ENCODE measurements at regions not wholly inside any gene's neighbourhood (a gene's known extent, or its start where the extent isn't known, plus 50 kb on each side); places are given as distances from the start of the nearest gene placed in this dataset.

GRCh38 chr10:117788911-117789310 is 246.4 kb downstream of the EMX2 start:
- no peak for DNase-seq
- no peak overlapping the region for H3K9ac ChIP-seq (ENCODE audit: insufficient read depth, low read length, poor library complexity, severe bottlenecking)
- Mint-ChIP-seq H3K4me3 (no peak overlapping the region), H3K36me3 (no peaks in the 10 kb centered on the region), H3K4me1 (no peaks in the 10 kb centered on the region), H3K9me3 (no peaks in the 10 kb centered on the region), H3K27ac (no peak overlapping the region), H3K27me3 (ENCODE audit: low read depth in 3 of 3) (peaks cover 0 to 5% (median 3%) of the 10 kb centered on the region in 3 donors)
- H3K4me3 ChIP-seq (replicated peaks in 1 of 3; ENCODE audit: low read depth in 2 of 3, low read length in 3 of 3): no peak overlapping the region
- H3K9me3 ChIP-seq (replicated peaks in 1 of 2; ENCODE audit: control insufficient read depth in 1 of 2, insufficient read depth in 1 of 2, low read length in 2 of 2): no peaks in the 10 kb centered on the region
- no peaks in the 10 kb centered on the region for H3K79me2 ChIP-seq (ENCODE audit: insufficient read depth, low read length)
- no peaks in the 10 kb centered on the region for H3K36me3 ChIP-seq (replicated peaks in 1 of 2; ENCODE audit: control insufficient read depth in 1 of 2, insufficient read depth in 2 of 2, low read length in 2 of 2)
- no peak overlapping the region for H3K4me2 ChIP-seq (replicated peaks; ENCODE audit: extremely low read depth, low read length, poor library complexity, severe bottlenecking)
- TF ChIP-seq, protein P1, sequence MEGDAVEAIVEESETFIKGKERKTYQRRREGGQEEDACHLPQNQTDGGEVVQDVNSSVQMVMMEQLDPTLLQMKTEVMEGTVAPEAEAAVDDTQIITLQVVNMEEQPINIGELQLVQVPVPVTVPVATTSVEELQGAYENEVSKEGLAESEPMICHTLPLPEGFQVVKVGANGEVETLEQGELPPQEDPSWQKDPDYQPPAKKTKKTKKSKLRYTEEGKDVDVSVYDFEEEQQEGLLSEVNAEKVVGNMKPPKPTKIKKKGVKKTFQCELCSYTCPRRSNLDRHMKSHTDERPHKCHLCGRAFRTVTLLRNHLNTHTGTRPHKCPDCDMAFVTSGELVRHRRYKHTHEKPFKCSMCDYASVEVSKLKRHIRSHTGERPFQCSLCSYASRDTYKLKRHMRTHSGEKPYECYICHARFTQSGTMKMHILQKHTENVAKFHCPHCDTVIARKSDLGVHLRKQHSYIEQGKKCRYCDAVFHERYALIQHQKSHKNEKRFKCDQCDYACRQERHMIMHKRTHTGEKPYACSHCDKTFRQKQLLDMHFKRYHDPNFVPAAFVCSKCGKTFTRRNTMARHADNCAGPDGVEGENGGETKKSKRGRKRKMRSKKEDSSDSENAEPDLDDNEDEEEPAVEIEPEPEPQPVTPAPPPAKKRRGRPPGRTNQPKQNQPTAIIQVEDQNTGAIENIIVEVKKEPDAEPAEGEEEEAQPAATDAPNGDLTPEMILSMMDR (IDR thresholded peaks at IDR 0.05): no peak
- WGBS (ENCODE audit: insufficient coverage): 80% methylated on average over 1 of the region's 3 CpGs
- intact Hi-C loops (cut with micrococcal nuclease): no loop called here
- no peak overlapping the region for H2AFZ ChIP-seq (ENCODE audit: insufficient read depth, low read depth, low read length, poor library complexity, severe bottlenecking)
- no peaks in the 10 kb centered on the region for H3K4me1 ChIP-seq (ENCODE audit: control insufficient read depth in 1 of 2, insufficient read depth in 2 of 2, low read length in 2 of 2)
- no peaks in the 10 kb centered on the region for H4K20me1 ChIP-seq (ENCODE audit: insufficient read depth, low read length)
- no peak overlapping the region for H3K27ac ChIP-seq (ENCODE audit: low read depth in 1 of 2, low read length in 2 of 2)
- H3K27me3 ChIP-seq (ENCODE audit: control insufficient read depth in 2 of 2, insufficient read depth in 2 of 2, low read length in 2 of 2): no peaks in the 10 kb centered on the region

GRCh38 chr10:117790179-117790578 is 247.6 kb downstream of the EMX2 start:
- H3K27ac ChIP-seq (ENCODE audit: low read depth in 1 of 2, low read length in 2 of 2): no peak overlapping the region
- TF ChIP-seq, protein P1 (IDR thresholded peaks at IDR 0.05): no peak
- H3K27me3 Mint-ChIP-seq (ENCODE audit: low read depth in 3 of 3): peaks cover 0 to 5% (median 3%) of the 10 kb centered on the region in 3 donors
- H3K36me3 ChIP-seq (replicated peaks in 1 of 2; ENCODE audit: control insufficient read depth in 1 of 2, insufficient read depth in 2 of 2, low read length in 2 of 2): no peaks in the 10 kb centered on the region
- H3K9ac ChIP-seq (ENCODE audit: insufficient read depth, low read length, poor library complexity, severe bottlenecking): no peak overlapping the region
- no peaks in the 10 kb centered on the region for H3K79me2 ChIP-seq (ENCODE audit: insufficient read depth, low read length)
- H4K20me1 ChIP-seq (ENCODE audit: insufficient read depth, low read length): no peaks in the 10 kb centered on the region
- H3K9me3 Mint-ChIP-seq: no peaks in the 10 kb centered on the region
- no peak overlapping the region for H3K4me3 Mint-ChIP-seq
- no peak overlapping the region for H3K4me3 ChIP-seq (replicated peaks in 1 of 3; ENCODE audit: low read depth in 2 of 3, low read length in 3 of 3)
- no peaks in the 10 kb centered on the region for H3K4me1 Mint-ChIP-seq
- no peaks in the 10 kb centered on the region for H3K9me3 ChIP-seq (replicated peaks in 1 of 2; ENCODE audit: control insufficient read depth in 1 of 2, insufficient read depth in 1 of 2, low read length in 2 of 2)
- 88% methylated on average over 3 of the region's 4 CpGs for WGBS (ENCODE audit: insufficient coverage)
- no peak for DNase-seq
- no peak overlapping the region for H3K4me2 ChIP-seq (replicated peaks; ENCODE audit: extremely low read depth, low read length, poor library complexity, severe bottlenecking)
- intact Hi-C loops (cut with micrococcal nuclease): no loop called here
- no peak overlapping the region for H2AFZ ChIP-seq (ENCODE audit: insufficient read depth, low read depth, low read length, poor library complexity, severe bottlenecking)
- H3K36me3 Mint-ChIP-seq: no peaks in the 10 kb centered on the region
- H3K4me1 ChIP-seq (ENCODE audit: control insufficient read depth in 1 of 2, insufficient read depth in 2 of 2, low read length in 2 of 2): no peaks in the 10 kb centered on the region
- H3K27me3 ChIP-seq (ENCODE audit: control insufficient read depth in 2 of 2, insufficient read depth in 2 of 2, low read length in 2 of 2): no peaks in the 10 kb centered on the region
- H3K27ac Mint-ChIP-seq: no peak overlapping the region

All from CD14-positive monocyte (primary cell).